Jurkat, Clone E6-1 (cell line): ENCODE measurements at regions not wholly inside any gene's neighbourhood (a gene's known extent, or its start where the extent isn't known, plus 50 kb on each side); places are given as distances from the start of the nearest gene placed in this dataset.
"Not testable (repeated sequence)": the region's sequence is repeated elsewhere in the genome, so short reads cannot be mapped to it uniquely, and the experiment has no call there.

Experiments used
- DNase-seq: peaks from one replicate; pipeline ENCODE4 v3.0.0-alpha.2; 2011; ENCODE audit warnings: low read depth, low spot score
- H3K4me3 ChIP-seq: 2 replicates; pipeline ENCODE4 v1.5.1; 2011; ENCODE audit warnings: mild to moderate bottlenecking, low read length, control low read depth, moderate library complexity

DNA sequence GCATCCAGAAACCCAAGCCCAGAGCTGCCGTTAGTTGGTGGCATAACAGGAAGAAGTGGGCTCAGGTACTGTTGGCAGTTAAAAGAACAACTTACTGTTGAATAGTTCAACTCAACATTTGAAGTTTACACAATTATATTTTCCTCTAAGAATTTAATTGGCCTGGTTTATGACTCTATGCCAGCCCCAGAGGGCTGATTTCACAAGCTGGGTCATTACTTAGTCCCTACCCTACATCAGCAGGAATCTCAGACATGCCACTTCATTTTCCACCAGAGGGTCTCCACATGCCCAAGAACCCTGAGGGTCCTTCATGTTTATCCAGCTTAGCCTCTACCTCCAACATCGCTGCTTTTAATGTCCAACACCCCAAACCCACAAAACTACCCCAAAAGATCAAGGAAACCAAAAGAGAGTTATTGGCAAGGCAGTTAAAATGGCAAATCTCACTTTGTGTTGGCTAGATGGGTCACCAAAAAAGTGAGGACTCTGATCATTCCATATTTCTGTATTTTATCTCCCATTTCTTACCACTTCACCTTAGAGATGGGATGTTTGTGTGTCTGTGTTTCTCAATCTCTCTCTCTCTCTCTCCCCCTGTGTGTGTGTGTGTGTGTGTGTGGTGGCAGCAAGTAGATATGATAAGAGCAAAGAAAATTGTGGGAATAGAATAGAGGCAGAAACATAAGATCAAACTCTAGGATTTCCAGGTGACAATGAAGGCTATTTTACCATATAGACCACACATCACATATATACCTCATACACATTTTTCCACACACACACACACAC lies 112.5 kb upstream of the TBX18 start:
- H3K4me3 ChIP-seq: no peak overlapping the region
- DNase-seq: no peak

DNA sequence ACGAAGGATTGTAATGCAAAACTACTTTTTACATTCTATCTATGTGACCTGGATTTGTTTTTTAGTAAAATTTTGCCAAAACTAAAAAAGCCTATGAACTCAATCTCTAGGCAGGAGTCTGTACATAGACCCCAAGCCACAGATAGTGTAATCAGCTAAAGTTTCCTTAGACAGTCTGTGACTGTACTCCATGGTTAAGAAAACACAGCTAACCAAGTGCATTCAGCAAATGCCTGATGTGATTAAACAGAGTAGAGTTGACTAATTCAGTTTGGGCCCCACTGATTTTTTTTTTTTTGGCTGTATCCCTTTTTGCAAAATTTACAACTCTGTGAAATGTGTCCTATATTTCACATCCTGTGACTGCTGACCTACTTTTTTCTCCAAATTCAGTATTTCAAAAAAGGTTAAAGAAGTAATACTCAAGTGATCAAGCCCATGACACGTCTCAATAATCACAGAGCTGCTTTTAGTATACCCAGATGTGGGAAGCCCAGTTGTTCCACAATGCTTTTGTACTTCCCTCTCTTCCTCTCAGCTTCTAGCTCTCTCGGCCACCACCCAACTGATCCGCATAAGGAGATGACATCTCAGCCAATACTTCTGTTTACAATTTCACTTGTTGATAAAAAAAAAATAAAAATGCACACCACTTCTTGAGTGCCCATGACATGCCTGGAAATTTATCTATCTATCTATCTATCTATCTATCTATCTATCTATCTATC lies 108.8 kb upstream of the TBX18 start:
- no peak overlapping the region for H3K4me3 ChIP-seq

DNA sequence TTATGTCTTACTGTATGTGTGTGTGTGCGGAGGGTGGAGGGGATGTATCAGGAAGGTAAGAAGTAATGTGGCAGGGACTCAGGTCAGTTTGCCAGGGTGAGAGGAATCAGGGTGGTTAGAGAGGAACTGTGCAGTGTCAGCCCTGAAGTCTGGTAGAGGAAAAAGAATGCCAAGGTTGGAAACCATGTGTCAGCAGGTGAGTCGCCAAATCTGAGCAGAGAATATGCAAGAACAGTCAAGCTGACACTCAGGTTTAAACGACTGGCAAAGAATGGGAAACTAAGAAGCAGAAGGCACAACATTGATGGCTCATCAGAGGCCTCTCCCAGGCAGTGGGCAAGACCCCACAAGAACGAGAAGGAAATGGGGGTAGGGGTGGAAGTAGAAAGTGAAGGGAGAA lies 107.5 kb upstream of the TBX18 start:
- no peak overlapping the region for H3K4me3 ChIP-seq
- no peak for DNase-seq

More for the DNA sequence above, 108.8 kb upstream of the TBX18 start:
- no peak for DNase-seq

DNA sequence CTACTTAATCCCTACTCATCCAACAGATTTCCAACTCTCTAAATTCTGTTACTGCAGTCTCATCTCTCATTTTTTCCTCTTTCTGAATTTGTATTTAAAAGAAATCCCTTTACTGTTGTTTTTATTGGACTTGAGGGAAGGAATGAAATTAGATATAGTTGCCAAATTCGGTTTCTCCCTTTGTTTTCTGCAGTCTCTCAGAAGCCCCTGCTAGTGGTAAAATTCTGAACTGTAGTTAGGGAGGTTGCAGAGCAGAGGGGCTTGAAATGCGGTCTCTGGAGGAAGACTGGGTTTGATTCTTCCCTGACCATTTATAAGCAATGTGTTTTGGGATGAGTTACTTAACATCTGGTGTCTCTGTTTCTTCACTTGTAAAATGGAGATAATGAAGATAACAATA lies 106.3 kb upstream of the TBX18 start:
- no peak overlapping the region for H3K4me3 ChIP-seq
- no peak for DNase-seq

DNA sequence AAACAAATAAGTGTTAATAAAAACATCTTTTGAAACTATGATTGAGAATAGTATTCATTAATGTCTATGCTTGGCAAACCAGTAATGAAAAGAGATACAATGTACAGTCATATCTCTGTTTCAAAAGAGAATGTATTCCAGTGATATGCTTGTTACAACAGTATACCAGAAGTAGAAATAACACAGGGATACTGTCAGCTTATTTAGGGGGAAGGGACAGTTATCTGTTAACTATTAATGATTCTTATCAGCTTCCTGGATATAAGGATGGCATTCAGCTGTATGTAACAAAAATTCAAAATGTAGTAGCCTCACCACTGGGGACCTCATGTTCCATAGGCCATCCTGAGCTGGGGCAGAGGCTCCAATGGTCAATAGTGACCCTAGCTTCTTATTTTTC lies 103.8 kb upstream of the TBX18 start:
- H3K4me3 ChIP-seq: no peak overlapping the region
- no peak for DNase-seq

DNA sequence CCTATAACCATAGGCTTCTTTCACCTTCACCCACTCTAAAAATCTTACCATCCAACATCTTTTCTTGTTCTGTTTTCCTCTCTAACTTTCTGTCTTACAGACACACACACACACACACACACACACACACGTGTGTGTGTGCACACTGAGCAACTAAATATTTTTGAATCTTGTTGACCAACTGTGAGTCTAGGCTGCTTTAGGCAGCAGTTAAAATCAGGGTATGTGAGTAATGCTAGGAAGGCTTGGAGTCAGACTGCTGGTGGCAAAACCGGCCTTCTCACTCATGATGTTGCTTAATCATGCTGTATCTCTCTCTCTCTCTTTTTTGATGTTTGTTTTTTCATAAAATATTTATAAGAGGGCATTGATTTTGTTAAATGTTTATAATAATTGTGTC lies 103.1 kb upstream of the TBX18 start:
- no peak for DNase-seq
- no peak overlapping the region for H3K4me3 ChIP-seq

DNA sequence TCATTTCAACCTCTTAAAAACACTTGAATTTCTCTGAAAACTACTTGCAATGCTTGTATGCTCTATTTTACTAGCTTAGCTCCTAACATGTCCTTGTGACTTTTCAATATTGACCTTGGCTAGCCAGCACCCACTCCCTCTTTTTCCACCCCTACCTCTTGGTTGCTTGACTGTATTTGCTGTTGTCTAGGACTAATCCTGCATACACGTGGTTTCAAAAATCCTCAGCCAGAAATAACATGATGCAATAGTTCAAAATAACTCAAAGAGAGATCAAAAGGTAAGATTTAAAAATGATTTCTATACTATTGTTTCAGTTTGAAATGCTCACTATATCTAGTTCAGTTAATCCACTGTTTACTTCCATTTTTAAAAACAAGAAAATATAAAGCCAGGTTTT lies 102.3 kb upstream of the TBX18 start:
- DNase-seq: no peak
- H3K4me3 ChIP-seq: no peak overlapping the region

DNA sequence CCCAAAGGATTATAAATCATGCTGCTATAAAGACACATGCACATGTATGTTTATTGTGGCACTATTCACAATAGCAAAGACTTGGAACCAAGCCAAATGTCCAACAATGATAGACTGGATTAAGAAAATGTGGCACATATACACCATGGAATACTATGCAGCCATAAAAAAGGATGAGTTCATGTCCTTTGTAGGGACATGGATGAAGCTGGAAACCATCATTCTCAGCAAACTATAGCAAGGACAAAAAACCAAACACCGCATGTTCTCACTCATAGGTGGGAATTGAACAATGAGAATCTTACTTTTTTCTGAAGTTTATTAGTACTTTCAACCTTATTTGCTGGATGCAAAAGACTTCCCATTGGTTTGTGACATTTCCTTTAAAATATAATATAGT lies 101.0 kb upstream of the TBX18 start:
- not testable (repeated sequence) for H3K4me3 ChIP-seq, DNase-seq

DNA sequence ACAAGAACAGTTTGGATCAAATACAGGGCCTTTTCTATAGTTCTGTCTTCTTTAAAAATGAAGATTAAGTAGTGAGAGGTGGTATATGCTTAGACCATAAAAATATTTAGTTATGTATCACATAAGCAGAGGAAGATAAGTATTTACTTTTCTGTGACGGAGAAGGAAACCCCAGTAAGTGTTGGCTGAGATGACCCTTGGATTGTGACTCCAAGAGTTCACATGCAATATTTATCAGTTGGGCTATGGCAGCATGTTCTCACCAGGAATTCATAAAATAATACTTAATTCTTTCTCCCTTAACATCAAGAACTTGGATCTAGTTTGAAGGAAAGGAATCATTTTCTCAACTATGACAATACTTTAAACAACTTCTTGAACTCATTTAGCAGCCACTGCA lies 98.4 kb upstream of the TBX18 start:
- no peak overlapping the region for H3K4me3 ChIP-seq
- DNase-seq: no peak

DNA sequence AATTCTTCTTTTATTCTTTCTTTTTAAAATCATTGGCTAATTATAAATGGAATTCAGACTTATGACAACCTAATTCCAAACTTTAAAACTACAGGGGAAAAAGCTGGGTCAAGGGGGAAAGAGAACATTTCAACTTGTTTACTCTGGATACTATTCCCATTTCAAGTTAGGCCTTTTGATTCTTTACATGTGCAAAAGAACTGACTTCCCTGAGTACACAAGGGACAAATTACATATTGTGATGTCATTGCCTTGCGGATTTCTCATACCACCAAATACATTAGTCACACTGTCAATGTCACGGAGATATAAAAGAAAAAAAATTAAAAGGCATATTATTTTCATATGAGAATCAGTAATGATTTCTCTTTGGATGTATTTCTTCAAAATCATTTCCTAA lies 96.5 kb upstream of the TBX18 start:
- no peak for DNase-seq
- H3K4me3 ChIP-seq: no peak overlapping the region

DNA sequence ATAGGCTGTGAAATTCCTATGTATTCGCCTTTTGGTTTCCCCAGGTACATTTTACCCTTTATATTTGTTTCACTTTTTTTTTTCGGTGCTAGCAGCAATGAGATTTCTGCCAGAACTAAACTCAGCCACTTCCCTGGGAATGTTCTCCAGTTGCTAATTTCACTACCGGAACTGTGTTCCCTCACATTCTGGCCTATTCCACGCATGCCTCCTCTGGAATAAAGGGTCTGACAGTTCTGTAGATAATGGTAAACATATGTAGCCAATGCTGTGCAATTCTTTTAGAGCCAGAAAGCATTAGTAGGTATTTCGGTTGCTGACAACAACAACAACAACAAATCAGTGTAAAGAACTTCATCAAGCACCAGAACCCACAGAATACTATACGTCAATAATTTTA lies 96.1 kb upstream of the TBX18 start:
- no peak overlapping the region for H3K4me3 ChIP-seq
- DNase-seq: no peak

DNA sequence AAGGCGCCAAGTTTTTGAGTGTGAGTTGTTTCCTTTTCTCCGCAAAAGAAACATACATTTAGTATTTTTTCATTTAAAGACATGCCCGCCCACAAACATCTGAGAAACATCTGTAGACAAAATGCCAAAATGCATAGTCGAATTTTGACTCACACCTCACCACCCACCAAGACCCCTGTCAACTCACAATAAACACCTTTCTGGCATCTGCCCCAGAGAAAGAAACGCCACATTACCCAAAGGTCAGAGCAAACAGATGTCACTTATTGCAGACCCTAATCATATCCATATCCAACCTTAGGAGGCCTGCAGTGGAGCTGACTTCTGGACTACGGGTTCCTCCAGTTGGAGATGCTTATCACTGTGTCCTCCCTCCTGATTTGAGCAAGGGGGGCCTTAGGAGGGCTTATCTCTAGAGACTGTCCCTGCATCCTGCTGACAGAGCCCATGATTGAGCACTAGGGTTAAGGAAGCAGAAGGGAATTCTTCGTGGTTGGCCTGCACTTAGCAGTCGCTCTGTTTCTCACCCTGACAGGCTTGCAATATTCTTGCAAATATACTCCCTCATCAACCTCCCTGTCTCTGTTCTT lies 90.5 kb upstream of the TBX18 start:
- DNase-seq: no peak
- H3K4me3 ChIP-seq: no peak overlapping the region

DNA sequence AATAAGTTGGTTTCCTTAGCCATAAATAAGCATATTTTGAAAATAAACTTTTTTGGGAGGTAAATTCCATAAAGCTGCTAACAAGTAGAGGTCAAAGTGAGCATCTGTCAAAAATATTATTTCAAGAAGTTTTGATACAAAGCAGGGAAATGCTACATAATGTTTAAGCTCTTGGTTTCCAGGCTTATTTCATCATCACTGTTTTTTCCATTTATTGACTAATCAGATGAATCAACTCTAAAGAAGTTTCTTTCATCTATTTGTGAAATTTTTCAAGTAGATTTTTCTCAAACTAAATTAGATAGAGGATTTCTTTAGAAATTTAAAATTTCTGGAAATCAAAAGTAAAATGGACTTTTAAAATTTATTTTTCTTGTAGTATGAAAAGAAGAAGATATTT lies 89.5 kb upstream of the TBX18 start:
- DNase-seq: no peak
- no peak overlapping the region for H3K4me3 ChIP-seq

DNA sequence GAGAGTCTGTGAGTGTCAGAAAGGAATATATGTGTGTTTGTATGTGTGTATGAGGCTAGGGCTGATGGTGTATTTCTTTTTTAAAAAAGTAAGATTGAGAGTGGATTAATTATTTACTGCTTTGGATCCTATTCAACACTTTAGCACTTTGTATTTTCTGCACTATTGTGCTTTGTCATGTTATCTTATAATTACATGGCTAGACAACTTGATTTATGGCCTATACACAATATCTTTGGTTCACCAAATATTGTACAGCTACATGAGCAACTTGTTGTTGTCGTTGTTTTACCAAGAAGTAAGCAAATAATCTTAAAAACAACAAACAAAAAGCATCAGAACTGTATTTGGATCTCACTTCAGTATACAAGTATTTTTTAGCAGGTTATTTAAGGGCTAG lies 84.6 kb upstream of the TBX18 start:
- no peak for DNase-seq
- no peak overlapping the region for H3K4me3 ChIP-seq

DNA sequence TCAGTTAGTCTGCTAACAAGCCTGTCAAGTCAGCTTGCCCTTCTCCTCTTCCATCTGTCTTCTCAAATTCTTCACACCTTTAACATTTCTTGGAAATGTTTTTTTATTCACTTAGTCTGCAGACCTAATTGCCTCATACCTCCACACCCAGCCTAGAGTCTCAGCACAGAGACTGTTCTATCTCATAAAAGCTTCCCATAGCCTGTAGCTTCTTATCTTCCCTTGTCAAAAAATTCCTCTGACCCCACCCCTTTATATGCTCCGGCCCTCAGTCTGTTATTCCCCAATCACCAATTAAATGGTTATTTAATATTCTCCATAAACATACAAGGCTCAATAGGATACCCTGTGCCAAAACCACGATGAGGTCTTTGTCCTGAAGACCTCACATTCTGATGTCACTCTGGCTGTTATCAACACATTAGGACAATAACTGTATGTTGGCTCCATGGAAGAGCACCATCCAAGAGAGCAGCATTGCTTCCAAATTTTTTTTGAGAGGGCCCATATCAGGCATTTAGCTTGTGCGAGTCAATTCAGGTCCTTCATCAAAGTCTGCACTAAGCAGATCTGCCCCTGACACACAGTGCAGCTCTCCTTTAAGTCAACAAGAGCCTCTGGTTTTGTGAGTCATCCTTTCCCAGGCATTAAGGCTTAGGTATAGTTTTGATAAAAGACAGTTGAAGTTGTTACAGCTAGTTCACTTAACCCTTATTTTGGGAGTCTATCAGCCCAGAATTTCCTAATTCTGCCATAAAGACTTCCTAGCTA lies 83.2 kb upstream of the TBX18 start:
- no peak for DNase-seq
- H3K4me3 ChIP-seq: no peak overlapping the region

DNA sequence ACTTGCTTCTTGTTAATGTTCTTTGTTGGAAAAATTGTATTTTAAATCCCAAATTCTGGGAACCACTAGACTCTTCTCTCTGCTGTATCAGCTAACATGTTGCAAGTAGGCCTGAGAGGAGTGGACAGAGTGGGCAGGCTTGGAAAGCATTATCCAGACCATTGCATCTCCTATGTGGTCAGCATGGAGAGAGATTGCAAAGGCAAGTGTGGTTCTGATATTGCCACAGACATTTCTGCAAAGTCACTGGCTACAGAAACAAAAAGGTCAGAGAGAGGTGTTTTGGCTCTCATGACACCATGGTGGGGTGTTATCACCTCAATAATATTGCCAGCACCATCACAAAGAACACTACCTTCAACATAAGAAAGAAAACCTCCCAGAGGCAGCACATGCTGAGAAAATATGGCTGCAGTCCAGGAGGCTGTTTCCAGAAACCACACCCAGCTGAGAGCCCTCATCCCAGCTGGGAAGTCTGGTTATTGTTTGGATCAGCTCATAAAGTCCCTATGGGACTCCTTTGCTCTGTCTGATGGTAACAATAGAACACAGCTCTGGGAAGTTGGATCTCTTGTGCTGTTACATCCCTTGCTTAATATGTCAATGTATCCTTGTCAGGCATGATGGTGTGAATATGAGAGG lies 78.2 kb upstream of the TBX18 start:
- no peak overlapping the region for H3K4me3 ChIP-seq
- DNase-seq: no peak

DNA sequence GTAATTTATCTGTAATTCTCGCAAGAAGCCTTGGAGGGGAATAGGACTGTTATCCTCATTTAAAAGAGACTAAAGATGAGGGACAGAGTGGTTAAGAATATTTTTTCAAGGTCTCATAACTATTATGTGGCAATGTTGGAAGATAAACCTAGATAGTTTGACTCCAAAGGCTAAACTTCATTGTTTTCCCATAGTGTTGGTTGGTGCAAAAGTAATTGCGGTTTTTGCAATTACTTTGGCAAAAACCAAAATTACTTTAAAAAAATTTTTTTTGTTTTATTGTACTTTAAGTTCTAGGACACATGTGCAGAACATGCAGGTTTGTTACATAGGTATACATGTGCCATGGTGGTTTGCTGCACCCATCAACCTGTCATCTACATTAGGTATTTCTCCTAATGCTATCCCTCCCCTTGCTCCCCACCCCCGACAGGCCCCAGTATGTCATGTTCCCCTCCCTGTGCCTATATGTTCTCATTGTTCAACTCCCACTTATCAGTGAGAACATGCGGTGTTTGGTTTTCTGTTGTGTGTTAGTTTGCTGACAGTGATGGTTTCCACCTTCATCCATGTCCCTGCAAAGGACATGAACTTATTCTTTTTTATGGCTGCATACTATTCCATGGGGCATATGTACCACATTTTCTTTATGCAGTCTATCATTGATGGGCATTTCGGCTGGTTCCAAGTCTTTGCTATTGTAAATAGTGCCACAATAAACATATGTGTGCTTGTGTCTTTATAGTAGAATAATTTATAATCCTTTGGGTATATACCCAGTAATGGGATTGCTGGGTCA lies 72.9 kb upstream of the TBX18 start:
- H3K4me3 ChIP-seq, DNase-seq: not testable (repeated sequence)

DNA sequence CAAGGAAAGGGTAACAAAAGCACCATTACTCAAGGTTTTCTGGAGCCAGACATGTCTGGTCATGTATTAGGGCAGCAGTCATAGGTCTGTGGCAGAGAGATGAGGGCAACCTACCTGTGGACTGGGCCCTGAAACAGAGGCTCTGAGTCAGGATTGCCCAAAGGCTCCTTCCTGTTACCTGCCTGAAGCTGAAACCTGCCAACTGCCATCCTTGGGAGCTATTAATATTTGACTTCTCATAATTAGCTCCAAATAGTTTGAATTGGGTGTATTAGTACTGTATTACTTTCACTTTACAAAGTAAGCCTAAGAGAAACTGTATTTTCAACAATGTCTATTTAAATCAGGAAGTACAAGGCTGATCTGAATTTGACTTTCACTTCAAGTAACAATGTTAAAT lies 72.0 kb upstream of the TBX18 start:
- DNase-seq: no peak
- no peak overlapping the region for H3K4me3 ChIP-seq

DNA sequence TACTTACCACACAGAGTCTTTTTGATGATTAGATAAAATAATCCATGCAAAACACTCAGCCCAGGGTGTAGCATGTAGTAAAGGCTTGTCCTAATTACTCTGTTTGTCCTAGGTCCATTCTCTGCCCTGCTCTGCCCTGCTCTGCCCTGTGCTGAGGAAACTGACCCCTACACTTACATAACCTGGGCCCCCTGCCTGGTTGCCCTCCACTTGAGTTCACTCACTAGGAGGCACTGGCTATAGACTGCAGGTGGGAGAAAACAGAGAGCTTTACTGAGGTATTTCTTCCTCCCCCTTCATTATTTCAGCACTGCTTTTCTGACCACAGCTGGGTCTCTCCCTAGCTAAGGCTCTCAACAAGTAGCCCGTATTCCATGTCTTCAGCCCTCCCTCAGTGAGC lies 70.9 kb upstream of the TBX18 start:
- H3K4me3 ChIP-seq: no peak overlapping the region
- no peak for DNase-seq
